Gastroesophageal sphincter (tissue), 4 donors: ENCODE measurements at regions not wholly inside any gene's neighbourhood (a gene's known extent, or its start where the extent isn't known, plus 50 kb on each side); places are given as distances from the start of the nearest gene placed in this dataset.

ENCODE experiments used
- ATAC-seq: fragments of 150-250 bp; one replicate; pipeline ENCODE4 v1.9.1; 2016; ENCODE audit warnings: mild to moderate bottlenecking, moderate library complexity
- H3K27ac ChIP-seq, 4 donors: fragments of 200-600 bp; sonication (generic) in 3 of 4; 1 replicate in 3 of 4; 2 replicates in 1 of 4; pipeline ENCODE4 v1.5.1; 2016 to 2019
- H3K27me3 ChIP-seq: fragments of 200-600 bp; sonication (generic); one replicate; pipeline ENCODE4 v1.5.1; 2019
- H3K36me3 ChIP-seq, 2 donors: fragments of 200-600 bp; sonication (generic); one replicate each; pipeline ENCODE4 v1.5.1; 2019; ENCODE audit warnings: control low read depth in 1 of 2
- H3K4me1 ChIP-seq, 3 donors: fragments of 200-600 bp; sonication (generic); 1 replicate in 2 of 3; 2 replicates in 1 of 3; pipeline ENCODE4 v1.5.1; 2016 to 2019; ENCODE audit warnings: control low read depth in 2 of 3
- H3K4me3 ChIP-seq, 2 donors: fragments of 200-600 bp; sonication (generic); one replicate each; pipeline ENCODE4 v1.5.1; 2019; ENCODE audit warnings: mild to moderate bottlenecking in 1 of 2, moderate library complexity in 1 of 2
- H3K9me3 ChIP-seq, 3 donors: fragments of 200-600 bp; sonication (generic); one replicate each; pipeline ENCODE4 v1.5.1; 2017 to 2019; ENCODE audit warnings: control low read depth in 2 of 3
- EP300 ChIP-seq: sonication (generic); formaldehyde crosslinking; IDR thresholded peaks from one replicate; pipeline ENCODE4 v1.6.1; 2017; ENCODE audit warnings: antibody characterized with exemption, mild to moderate bottlenecking
- POLR2A ChIP-seq, 2 donors: fragments of 450-650 bp; IDR thresholded peaks; one replicate each; pipeline ENCODE4 v1.6.1; 2017; ENCODE audit warnings: antibody characterized with exemption in 2 of 2, mild to moderate bottlenecking in 2 of 2, moderate library complexity in 1 of 2
- POLR2AphosphoS5 ChIP-seq: sonication (generic); formaldehyde crosslinking; IDR thresholded peaks from one replicate; pipeline ENCODE4 v1.6.1; 2017; ENCODE audit warnings: antibody characterized with exemption
- WGBS, 2 donors: methylation state at CpG; one replicate each; pipeline ENCODE4 v1.1.5; 2018; ENCODE audit warnings: low coverage in 1 of 2; 5-methylcytosine and 5-hydroxymethylcytosine counted together
- TF ChIP-seq, protein P1 (sequence below), 4 experiments: fragments of 200-600 bp in 2 of 4; fragments of 450-650 bp in 2 of 4; sonication (generic) in 1 of 4; IDR thresholded peaks; one replicate each; pipeline ENCODE4 v1.5.1; 2017 to 2019; ENCODE audit warnings: antibody characterized with exemption in 4 of 4, mild to moderate bottlenecking in 2 of 4, moderate library complexity in 2 of 4

DNA sequence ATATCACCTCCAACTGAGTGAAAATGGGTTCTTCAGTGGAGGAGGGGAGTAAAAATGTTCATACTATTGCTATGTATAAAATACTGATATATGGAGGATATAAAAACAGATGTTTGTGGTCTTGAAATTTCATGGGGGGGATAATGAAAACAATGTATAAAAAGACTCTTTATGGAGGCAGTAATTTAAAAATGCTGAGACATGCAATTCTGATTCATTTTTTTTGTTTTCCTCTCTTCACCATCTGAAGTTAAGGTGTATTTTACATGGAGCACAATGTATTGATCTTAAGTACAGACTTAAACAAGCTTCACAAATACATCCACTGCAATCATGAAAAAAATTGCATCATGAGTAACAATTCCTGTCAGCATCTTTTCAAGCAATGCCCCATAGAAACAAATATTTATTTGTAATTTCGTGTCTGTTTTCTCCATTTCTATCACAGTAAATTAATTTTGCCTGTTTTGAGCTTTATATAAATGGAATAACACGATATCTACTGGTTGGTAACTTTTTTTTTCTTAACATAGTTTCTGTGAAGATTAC, 393.2 kb upstream of the ZNF804A start:
- WGBS, 2 donors = 60 to 75% methylated on average over 2 of the region's 2 CpGs

DNA sequence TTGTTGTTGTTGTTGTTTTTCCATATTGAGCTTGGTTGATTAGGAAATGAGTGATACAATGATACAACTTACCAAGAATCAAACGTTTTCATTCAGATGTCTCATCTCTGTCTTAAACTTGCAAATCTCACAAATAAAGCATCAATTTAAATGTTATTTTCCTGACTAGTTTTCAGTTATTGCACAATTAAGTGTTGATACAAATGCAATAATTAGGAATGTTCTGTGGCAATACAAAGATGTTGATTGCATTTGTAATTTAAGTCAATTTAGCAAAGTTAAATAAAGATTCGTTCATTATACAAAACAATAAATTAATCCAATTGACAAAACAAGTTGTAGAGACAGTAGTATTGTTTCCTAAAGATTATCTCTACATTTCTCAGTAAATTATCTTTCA, 392.3 kb upstream of the ZNF804A start:
- TF ChIP-seq, protein P1, sequence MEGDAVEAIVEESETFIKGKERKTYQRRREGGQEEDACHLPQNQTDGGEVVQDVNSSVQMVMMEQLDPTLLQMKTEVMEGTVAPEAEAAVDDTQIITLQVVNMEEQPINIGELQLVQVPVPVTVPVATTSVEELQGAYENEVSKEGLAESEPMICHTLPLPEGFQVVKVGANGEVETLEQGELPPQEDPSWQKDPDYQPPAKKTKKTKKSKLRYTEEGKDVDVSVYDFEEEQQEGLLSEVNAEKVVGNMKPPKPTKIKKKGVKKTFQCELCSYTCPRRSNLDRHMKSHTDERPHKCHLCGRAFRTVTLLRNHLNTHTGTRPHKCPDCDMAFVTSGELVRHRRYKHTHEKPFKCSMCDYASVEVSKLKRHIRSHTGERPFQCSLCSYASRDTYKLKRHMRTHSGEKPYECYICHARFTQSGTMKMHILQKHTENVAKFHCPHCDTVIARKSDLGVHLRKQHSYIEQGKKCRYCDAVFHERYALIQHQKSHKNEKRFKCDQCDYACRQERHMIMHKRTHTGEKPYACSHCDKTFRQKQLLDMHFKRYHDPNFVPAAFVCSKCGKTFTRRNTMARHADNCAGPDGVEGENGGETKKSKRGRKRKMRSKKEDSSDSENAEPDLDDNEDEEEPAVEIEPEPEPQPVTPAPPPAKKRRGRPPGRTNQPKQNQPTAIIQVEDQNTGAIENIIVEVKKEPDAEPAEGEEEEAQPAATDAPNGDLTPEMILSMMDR (IDR thresholded peaks at IDR 0.05) = no peak
- no peak for TF ChIP-seq EP300
- no peak for TF ChIP-seq POLR2A (IDR thresholded peaks at IDR 0.05)
- no peak for TF ChIP-seq POLR2AphosphoS5
- Histone ChIP-seq H3K4me1 (no peaks in the 10 kb centered on the region), H3K4me3 (no peak overlapping the region), H3K27ac (no peak overlapping the region), H3K9me3 (peaks cover 0 to 8% (median 0%) of the 10 kb centered on the region in 3 donors), H3K27me3 (no peaks in the 10 kb centered on the region), H3K36me3 (no peaks in the 10 kb centered on the region)
- 83 to 89% methylated on average over 2 of the region's 2 CpGs for WGBS, 2 donors
- ATAC-seq = no peak

More for the DNA sequence above, 393.2 kb upstream of the ZNF804A start:
- no peaks in the 10 kb centered on the region for H3K4me1 ChIP-seq
- H3K9me3 ChIP-seq = peaks cover 0 to 8% (median 0%) of the 10 kb centered on the region in 3 donors
- no peak for ATAC-seq
- H3K27ac ChIP-seq = no peak overlapping the region
- H3K27me3 ChIP-seq = no peaks in the 10 kb centered on the region
- no peaks in the 10 kb centered on the region for H3K36me3 ChIP-seq
- TF ChIP-seq POLR2A (IDR thresholded peaks at IDR 0.05) (no peak), EP300 (no peak), POLR2AphosphoS5 (no peak)
- TF ChIP-seq, protein P1 (IDR thresholded peaks at IDR 0.05) = no peak
- no peak overlapping the region for H3K4me3 ChIP-seq

DNA sequence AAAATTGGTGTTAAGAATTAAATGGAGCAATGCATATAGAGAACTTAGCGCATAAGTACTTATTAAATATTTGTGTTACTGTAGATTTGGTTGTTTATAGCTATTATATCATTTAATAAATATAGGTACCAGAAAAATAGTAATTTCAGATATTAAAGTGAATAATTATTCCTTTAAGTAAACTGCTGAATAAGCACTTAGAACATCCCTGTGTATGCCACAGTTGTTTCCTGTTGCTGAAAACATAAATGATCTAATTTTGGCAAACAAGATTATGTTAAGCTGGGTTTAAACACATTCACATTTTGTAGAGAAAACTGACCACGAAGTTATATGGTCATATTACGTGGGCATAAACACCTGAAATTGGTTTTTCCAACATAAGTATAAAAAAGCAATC, 388.0 kb upstream of the ZNF804A start:
- peaks cover 0 to 8% (median 0%) of the 10 kb centered on the region in 3 donors for H3K9me3 ChIP-seq
- H3K36me3 ChIP-seq = no peaks in the 10 kb centered on the region
- WGBS, 2 donors = 76 to 89% methylated on average over 3 of the region's 3 CpGs
- no peak overlapping the region for H3K4me3 ChIP-seq
- no peaks in the 10 kb centered on the region for H3K27me3 ChIP-seq
- no peak for ATAC-seq
- no peak overlapping the region for H3K27ac ChIP-seq
- TF ChIP-seq POLR2AphosphoS5 (no peak), POLR2A (IDR thresholded peaks at IDR 0.05) (no peak), EP300 (no peak)
- TF ChIP-seq, protein P1 (IDR thresholded peaks at IDR 0.05) = no peak
- H3K4me1 ChIP-seq = no peaks in the 10 kb centered on the region

DNA sequence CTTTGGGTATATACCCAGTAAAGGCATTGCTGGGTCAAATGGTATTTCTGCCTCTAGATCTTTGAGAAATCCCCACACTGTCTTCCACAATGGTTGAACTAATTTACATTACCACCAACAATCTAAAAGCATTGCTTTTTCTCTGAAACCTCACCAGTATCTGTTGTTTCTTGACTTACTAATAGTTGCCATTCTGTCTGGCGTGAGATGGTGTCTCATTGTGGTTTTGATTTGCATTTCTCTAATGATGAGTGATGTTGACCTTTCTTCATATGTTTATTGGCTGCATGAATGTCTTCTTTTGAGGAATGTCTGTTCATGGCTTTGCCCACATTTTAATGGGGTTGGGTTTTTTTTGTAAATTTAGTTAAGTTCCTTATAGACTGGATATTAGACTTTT, 382.6 kb upstream of the ZNF804A start:
- ATAC-seq = no peak
- WGBS, 2 donors = 83 to 100% methylated on average over 1 of the region's 1 CpG
- no peaks in the 10 kb centered on the region for H3K36me3 ChIP-seq

DNA sequence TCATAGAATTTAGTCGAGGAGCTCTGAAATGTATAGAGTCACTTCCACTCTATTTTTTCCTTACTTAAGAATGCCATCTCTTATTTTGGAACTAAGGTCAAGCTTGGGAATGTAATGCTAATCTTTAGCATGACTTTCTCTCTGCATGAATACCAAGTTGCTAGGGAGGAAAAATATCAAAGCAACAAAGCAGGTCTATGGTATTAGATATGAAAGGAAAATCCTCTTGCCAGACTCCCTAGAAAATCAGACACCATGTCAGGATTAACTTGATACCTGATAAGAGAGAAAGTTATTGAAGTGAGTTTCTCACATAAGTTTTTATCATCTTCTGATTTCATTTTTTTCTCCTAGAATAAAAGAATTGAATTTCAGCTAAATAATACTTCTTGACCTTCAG, 341.7 kb upstream of the ZNF804A start:
- Histone ChIP-seq H3K9me3 (no peaks in the 10 kb centered on the region), H3K36me3 (no peaks in the 10 kb centered on the region), H3K27ac (no peak overlapping the region), H3K4me1 (no peaks in the 10 kb centered on the region), H3K4me3 (no peak overlapping the region), H3K27me3 (no peaks in the 10 kb centered on the region)
- TF ChIP-seq POLR2A (IDR thresholded peaks at IDR 0.05) (no peak), EP300 (no peak), POLR2AphosphoS5 (no peak)
- TF ChIP-seq, protein P1 (IDR thresholded peaks at IDR 0.05) = no peak
- ATAC-seq = no peak
- WGBS, 2 donors = 40 to 44% methylated on average over 1 of the region's 1 CpG

More for the DNA sequence above, 382.6 kb upstream of the ZNF804A start:
- Histone ChIP-seq H3K4me3 (no peak overlapping the region), H3K4me1 (no peaks in the 10 kb centered on the region), H3K27ac (no peak overlapping the region), H3K27me3 (no peaks in the 10 kb centered on the region), H3K9me3 (no peaks in the 10 kb centered on the region)
- no peak for TF ChIP-seq POLR2A (IDR thresholded peaks at IDR 0.05)
- no peak for TF ChIP-seq EP300
- TF ChIP-seq POLR2AphosphoS5 = no peak
